Neural cell (in vitro differentiated cells): ENCODE measurements at regions not wholly inside any gene's neighbourhood (a gene's known extent, or its start where the extent isn't known, plus 50 kb on each side); places are given as distances from the start of the nearest gene placed in this dataset.
"Not testable (repeated sequence)": the region's sequence is repeated elsewhere in the genome, so short reads cannot be mapped to it uniquely, and the experiment has no call there.

ENCODE experiments used
- CTCF ChIP-seq: fragments of 450-650 bp; IDR thresholded peaks from 2 replicates; pipeline ENCODE4 v1.5.1; 2014; ENCODE audit warnings: antibody characterized with exemption, mild to moderate bottlenecking, moderate library complexity; ENCODE audit not compliant: poor library complexity, severe bottlenecking
- EZH2 ChIP-seq: fragments of 200-600, 300-800 bp; shearing (Covaris generic), sonication (generic); IDR thresholded peaks from 2 replicates; pipeline ENCODE4 v1.6.1; 2014; ENCODE audit warnings: antibody characterized with exemption, low read length, borderline replicate concordance, mild to moderate bottlenecking; ENCODE audit not compliant: insufficient read depth, poor library complexity, severe bottlenecking

GRCh38 chr5:83410319-83410718 lies 61.2 kb upstream of the VCAN start:
- TF ChIP-seq CTCF, EZH2: not testable (repeated sequence)
